CD14-positive monocyte (primary cell): ENCODE measurements at regions not wholly inside any gene's neighbourhood (a gene's known extent, or its start where the extent isn't known, plus 50 kb on each side); places are given as distances from the start of the nearest gene placed in this dataset.

Experiments used
- DNase-seq, 3 donors: peaks; one replicate each; pipeline ENCODE4 v3.0.0-alpha.2; 2011 to 2022
- H2AFZ ChIP-seq: 2 replicates; pipeline ENCODE4 v1.6.0; 2012; ENCODE audit warnings: mild to moderate bottlenecking, low read depth, low read length, inconsistent platforms; ENCODE audit not compliant: insufficient read depth, poor library complexity, severe bottlenecking
- H3K27ac ChIP-seq, 2 donors: 1 replicate in 1 of 2; 2 replicates in 1 of 2; pipeline ENCODE4 v1.5.1; 2012 to 2013; ENCODE audit warnings: low read length in 2 of 2, control low read depth in 1 of 2, inconsistent platforms in 1 of 2, low read depth in 1 of 2, mild to moderate bottlenecking in 1 of 2
- H3K27me3 ChIP-seq, 2 donors: one replicate each; pipeline versions ENCODE4 v1.6.0 to v1.6.1; 2011 to 2013; ENCODE audit warnings: low read length in 2 of 2; ENCODE audit not compliant: control insufficient read depth in 2 of 2, insufficient read depth in 2 of 2
- H3K36me3 ChIP-seq, 2 donors: replicated peaks in 1 of 2; 1 replicate in 1 of 2; 2 replicates in 1 of 2; pipeline versions ENCODE4 v1.5.1 to v1.6.1; 2012 to 2013; ENCODE audit warnings: low read length in 2 of 2, control low read depth in 1 of 2, inconsistent platforms in 1 of 2, mild to moderate bottlenecking in 1 of 2; ENCODE audit not compliant: insufficient read depth in 2 of 2, control insufficient read depth in 1 of 2
- H3K4me1 ChIP-seq, 2 donors: 1 replicate in 1 of 2; 2 replicates in 1 of 2; pipeline versions ENCODE4 v1.5.1 to v1.6.1; 2012 to 2013; ENCODE audit warnings: low read length in 2 of 2, control low read depth in 1 of 2, inconsistent platforms in 1 of 2, mild to moderate bottlenecking in 1 of 2, moderate library complexity in 1 of 2; ENCODE audit not compliant: insufficient read depth in 2 of 2, control insufficient read depth in 1 of 2
- H3K4me2 ChIP-seq: replicated peaks from 2 replicates; pipeline ENCODE3; 2012; ENCODE audit warnings: low read length, moderate library complexity, mild to moderate bottlenecking; ENCODE audit not compliant: poor library complexity, severe bottlenecking; ENCODE audit errors: extremely low read depth
- H3K4me3 ChIP-seq, 3 experiments: fragments of 200-600 bp in 1 of 3; sonication (generic) in 1 of 3; replicated peaks in 1 of 3; 1 replicate in 2 of 3; 2 replicates in 1 of 3; pipeline ENCODE4 v1.5.1; 2011 to 2013; ENCODE audit warnings: low read length in 3 of 3, mild to moderate bottlenecking in 3 of 3, control low read depth in 2 of 3, low read depth in 2 of 3, inconsistent platforms in 1 of 3, moderate library complexity in 1 of 3
- H3K79me2 ChIP-seq: 2 replicates; pipeline ENCODE4 v1.6.0; 2012; ENCODE audit warnings: mild to moderate bottlenecking, control low read depth, inconsistent platforms, low read length, moderate library complexity; ENCODE audit not compliant: insufficient read depth
- H3K9ac ChIP-seq: 2 replicates; pipeline ENCODE4 v1.6.0; 2017; ENCODE audit warnings: low read length, mild to moderate bottlenecking; ENCODE audit not compliant: insufficient read depth, poor library complexity, severe bottlenecking
- H3K9me3 ChIP-seq, 2 donors: replicated peaks in 1 of 2; 1 replicate in 1 of 2; 2 replicates in 1 of 2; pipeline versions ENCODE4 v1.5.1 to v1.6.1; 2012 to 2013; ENCODE audit warnings: low read length in 2 of 2, control low read depth in 1 of 2; ENCODE audit not compliant: control insufficient read depth in 1 of 2, insufficient read depth in 1 of 2
- H4K20me1 ChIP-seq: 2 replicates; pipeline ENCODE4 v1.6.0; 2012; ENCODE audit warnings: mild to moderate bottlenecking, low read length, control low read depth, moderate library complexity; ENCODE audit not compliant: insufficient read depth
- H3K27ac Mint-ChIP-seq, 7 donors: one replicate each; pipeline ENCODE4 v1.8.0; 2020; ENCODE audit warnings: mild to moderate bottlenecking in 7 of 7, mixed read lengths in 7 of 7, moderate library complexity in 6 of 7, inconsistent platforms in 2 of 7
- H3K27me3 Mint-ChIP-seq, 3 donors: one replicate each; pipeline ENCODE4 v1.8.0; 2021 to 2022; ENCODE audit warnings: low read depth in 3 of 3, mild to moderate bottlenecking in 3 of 3, mixed read lengths in 3 of 3, moderate library complexity in 3 of 3, inconsistent platforms in 1 of 3
- H3K36me3 Mint-ChIP-seq, 2 donors: one replicate each; pipeline ENCODE4 v1.8.0; 2020; ENCODE audit warnings: mixed read lengths in 2 of 2, inconsistent platforms in 1 of 2, mild to moderate bottlenecking in 1 of 2
- H3K4me1 Mint-ChIP-seq: one replicate; pipeline ENCODE4 v1.8.0; 2020; ENCODE audit warnings: mild to moderate bottlenecking, mixed read lengths
- H3K4me3 Mint-ChIP-seq, 2 donors: one replicate each; pipeline ENCODE4 v1.8.0; 2020; ENCODE audit warnings: mild to moderate bottlenecking in 2 of 2, mixed read lengths in 2 of 2, moderate library complexity in 1 of 2
- H3K9me3 Mint-ChIP-seq, 7 donors: one replicate each; pipeline ENCODE4 v1.8.0; 2020 to 2022; ENCODE audit warnings: mixed read lengths in 7 of 7, mild to moderate bottlenecking in 6 of 7, moderate library complexity in 6 of 7, inconsistent platforms in 2 of 7
- CTCF ChIP-seq: fragments of 200-600 bp; IDR thresholded peaks from one replicate; pipeline ENCODE4 v1.8.0; 2022; ENCODE audit warnings: antibody characterized with exemption, mild to moderate bottlenecking
- WGBS: methylation state at CpG from one replicate; pipeline ENCODE4 v1.1.5; 2013; ENCODE audit warnings: missing lambda C conversion rate; ENCODE audit not compliant: insufficient coverage; 5-methylcytosine and 5-hydroxymethylcytosine counted together
- intact Hi-C, 2 donors: fragments of 100-400 bp; cut with micrococcal nuclease; formaldehyde crosslinking; loops; one replicate each; pipeline versions ENCODE4 v1.15.0 to v1.15.1; 2023

GRCh38 chr16:11470676-11471415 lies 115.9 kb downstream of the LITAF start:
- intact Hi-C loops: no loop called here
- no peaks in the 10 kb centered on the region for H3K4me1 Mint-ChIP-seq
- H3K79me2 ChIP-seq: no peaks in the 10 kb centered on the region
- H2AFZ ChIP-seq: no peak overlapping the region
- peaks cover 0 to 4% (median 2%) of the 10 kb centered on the region in 3 donors for H3K27me3 Mint-ChIP-seq
- H3K36me3 ChIP-seq: no peaks in the 10 kb centered on the region
- no peak overlapping the region for H3K27ac ChIP-seq
- H4K20me1 ChIP-seq: no peaks in the 10 kb centered on the region
- H3K9me3 ChIP-seq: no peaks in the 10 kb centered on the region
- H3K27me3 ChIP-seq: no peaks in the 10 kb centered on the region
- no peaks in the 10 kb centered on the region for H3K36me3 Mint-ChIP-seq
- peak overlapping the region in 1 of 7 donors; percentile 30 for H3K27ac Mint-ChIP-seq
- no peak overlapping the region for H3K9ac ChIP-seq
- H3K4me1 ChIP-seq: no peaks in the 10 kb centered on the region
- H3K4me3 ChIP-seq: no peak overlapping the region
- H3K4me3 Mint-ChIP-seq: no peak overlapping the region
- H3K9me3 Mint-ChIP-seq: peaks cover 0 to 2% (median 0%) of the 10 kb centered on the region in 7 donors
- no peak overlapping the region for H3K4me2 ChIP-seq
- 93% methylated on average over 14 of the region's 17 CpGs for WGBS
- no peak for DNase-seq
- TF ChIP-seq CTCF: no peak

GRCh38 chr16:11471548-11471947 lies 115.2 kb downstream of the LITAF start:
- H3K27ac Mint-ChIP-seq: no peak overlapping the region
- intact Hi-C loops: no loop called here

More at GRCh38 chr16:11471548-11471947, 115.2 kb downstream of the LITAF start:
- no peak for TF ChIP-seq CTCF
- Histone ChIP-seq H3K9me3 (no peaks in the 10 kb centered on the region), H2AFZ (no peak overlapping the region), H3K27me3 (no peaks in the 10 kb centered on the region), H3K4me3 (no peak overlapping the region), H3K36me3 (no peaks in the 10 kb centered on the region), H3K4me2 (no peak overlapping the region), H3K79me2 (no peaks in the 10 kb centered on the region), H3K9ac (no peak overlapping the region), H3K4me1 (no peaks in the 10 kb centered on the region), H4K20me1 (no peaks in the 10 kb centered on the region), H3K27ac (no peak overlapping the region)
- Mint-ChIP-seq H3K9me3 (peaks cover 0 to 2% (median 0%) of the 10 kb centered on the region in 7 donors), H3K27me3 (peaks cover 0 to 4% (median 2%) of the 10 kb centered on the region in 3 donors), H3K36me3 (no peaks in the 10 kb centered on the region), H3K4me1 (no peaks in the 10 kb centered on the region), H3K4me3 (no peak overlapping the region)
- 98% methylated on average over 9 of the region's 12 CpGs for WGBS
- no peak for DNase-seq
